AML-193 (cell line): ENCODE measurements at regions not wholly inside any gene's neighbourhood (a gene's known extent, or its start where the extent isn't known, plus 50 kb on each side); places are given as distances from the start of the nearest gene placed in this dataset.
A peak's percentile ranks its signal among the peaks of the same experiment; 100 is the strongest.
"Not testable (repeated sequence)": the region's sequence is repeated elsewhere in the genome, so short reads cannot be mapped to it uniquely, and the experiment has no call there.

ENCODE experiments used
- DNase-seq, 2 experiments: peaks; one replicate each; lab custom pipeline; 2025; lab: John Stamatoyannopoulos, UW

- no peak for DNase-seq
These were observed 297.5 kb upstream of the CRIM1 start for GRCh38 chr2:36058076-36058475.

GRCh38 chr2:36052819-36053218 lies 302.8 kb upstream of the CRIM1 start:
- DNase-seq: no peak

GRCh38 chr2:36044411-36044810 lies 311.2 kb upstream of the CRIM1 start:
- no peak for DNase-seq

- no peak for DNase-seq
These were observed 320.4 kb upstream of the CRIM1 start for GRCh38 chr2:36035137-36035536.

GRCh38 chr2:36032046-36032445 lies 323.5 kb upstream of the CRIM1 start:
- no peak for DNase-seq

- DNase-seq: no peak
These were observed 324.1 kb upstream of the CRIM1 start for GRCh38 chr2:36031471-36031870.

GRCh38 chr2:36027616-36028015 lies 328.0 kb upstream of the CRIM1 start:
- DNase-seq: no peak

GRCh38 chr2:36013064-36013463 lies 342.5 kb upstream of the CRIM1 start:
- no peak for DNase-seq

- DNase-seq: no peak
These were observed 349.1 kb upstream of the CRIM1 start for GRCh38 chr2:36006444-36006843.

GRCh38 chr2:36002941-36003340 lies 352.6 kb upstream of the CRIM1 start:
- no peak for DNase-seq

- no peak for DNase-seq
These were observed 358.1 kb upstream of the CRIM1 start for GRCh38 chr2:35997488-35997887.

GRCh38 chr2:35989503-35989902 lies 366.1 kb upstream of the CRIM1 start:
- DNase-seq: peak in 1 of 2 experiments; percentile 7

GRCh38 chr2:35989040-35989439 lies 366.5 kb upstream of the CRIM1 start:
- no peak for DNase-seq

GRCh38 chr2:35986871-35987270 lies 368.7 kb upstream of the CRIM1 start:
- DNase-seq: no peak

GRCh38 chr2:35978218-35978617 lies 377.4 kb upstream of the CRIM1 start:
- peak in 1 of 2 experiments; percentile 0 for DNase-seq

- no peak for DNase-seq
These were observed 379.0 kb upstream of the CRIM1 start for GRCh38 chr2:35976611-35977010.

- DNase-seq: no peak
These were observed 381.8 kb upstream of the CRIM1 start for GRCh38 chr2:35973737-35974132.

GRCh38 chr2:35973132-35973736 lies 382.3 kb upstream of the CRIM1 start:
- DNase-seq: peak; percentile 18 to 24

- no peak for DNase-seq
These were observed 391.8 kb upstream of the CRIM1 start for GRCh38 chr2:35963824-35964223.

- DNase-seq: no peak
These were observed 392.2 kb upstream of the CRIM1 start for GRCh38 chr2:35963357-35963756.

- DNase-seq: no peak
These were observed 392.9 kb upstream of the CRIM1 start for GRCh38 chr2:35962585-35963146.

- DNase-seq: no peak
These were observed 395.0 kb upstream of the CRIM1 start for GRCh38 chr2:35960596-35960995.

GRCh38 chr2:35957053-35957452 lies 398.5 kb upstream of the CRIM1 start:
- not testable (repeated sequence) for DNase-seq

GRCh38 chr2:35946478-35946877 lies 409.1 kb upstream of the CRIM1 start:
- DNase-seq: no peak
